WI38 (cell line): ENCODE measurements at regions not wholly inside any gene's neighbourhood (a gene's known extent, or its start where the extent isn't known, plus 50 kb on each side); places are given as distances from the start of the nearest gene placed in this dataset.

ENCODE experiments used
- H3K4me3 ChIP-seq: 2 replicates; pipeline ENCODE4 v1.5.1; 2011; ENCODE audit warnings: low read depth, mild to moderate bottlenecking, control low read depth, low read length
- TF ChIP-seq, protein P1 (sequence below): IDR thresholded peaks from 2 replicates; pipeline ENCODE4 v1.5.1; 2012; ENCODE audit warnings: low read depth, mild to moderate bottlenecking, control low read depth, low read length

DNA sequence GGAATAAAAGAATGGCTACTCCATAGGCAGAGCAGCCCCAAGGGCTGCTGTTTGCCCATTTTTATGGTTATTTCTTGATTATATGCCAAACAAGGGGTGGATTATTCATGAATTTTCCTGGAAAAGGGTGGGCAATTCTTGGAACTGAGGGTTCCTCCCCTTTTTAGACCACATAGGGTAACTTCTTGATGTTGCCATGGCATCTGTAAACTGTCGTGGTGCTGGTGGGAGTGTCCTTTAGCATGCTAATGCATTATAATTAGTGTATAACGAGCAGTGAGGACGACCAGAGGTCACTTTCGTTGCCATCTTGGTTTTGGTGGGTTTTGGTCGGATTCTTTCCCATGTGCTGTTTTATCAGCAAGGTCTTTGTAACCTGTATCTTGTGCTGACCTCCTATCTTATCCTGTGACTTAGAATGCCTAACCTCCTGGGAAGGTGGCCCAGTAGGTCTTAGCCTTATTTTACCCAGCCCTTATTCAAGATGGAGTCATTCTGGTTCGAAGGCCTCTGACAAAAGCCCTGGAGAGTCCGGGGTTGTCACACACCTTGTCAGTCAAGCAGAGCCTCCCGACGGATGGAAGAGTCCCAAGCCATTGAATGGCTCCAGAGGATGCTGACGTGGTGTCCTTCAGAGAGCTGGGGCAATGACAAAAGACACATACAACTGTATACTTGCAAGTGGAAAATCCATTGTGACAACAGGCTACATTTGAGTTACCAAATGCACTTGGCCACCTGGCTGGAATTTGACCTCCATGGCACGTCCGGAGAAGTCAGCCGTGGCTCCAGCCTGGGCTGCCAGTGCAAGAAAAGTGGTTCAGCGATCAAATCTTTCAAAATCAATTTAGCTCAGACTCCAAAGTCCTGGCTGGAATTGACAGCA is 67.1 kb upstream of the CLINT1 start:
- no peak overlapping the region for H3K4me3 ChIP-seq
- TF ChIP-seq, protein P1, sequence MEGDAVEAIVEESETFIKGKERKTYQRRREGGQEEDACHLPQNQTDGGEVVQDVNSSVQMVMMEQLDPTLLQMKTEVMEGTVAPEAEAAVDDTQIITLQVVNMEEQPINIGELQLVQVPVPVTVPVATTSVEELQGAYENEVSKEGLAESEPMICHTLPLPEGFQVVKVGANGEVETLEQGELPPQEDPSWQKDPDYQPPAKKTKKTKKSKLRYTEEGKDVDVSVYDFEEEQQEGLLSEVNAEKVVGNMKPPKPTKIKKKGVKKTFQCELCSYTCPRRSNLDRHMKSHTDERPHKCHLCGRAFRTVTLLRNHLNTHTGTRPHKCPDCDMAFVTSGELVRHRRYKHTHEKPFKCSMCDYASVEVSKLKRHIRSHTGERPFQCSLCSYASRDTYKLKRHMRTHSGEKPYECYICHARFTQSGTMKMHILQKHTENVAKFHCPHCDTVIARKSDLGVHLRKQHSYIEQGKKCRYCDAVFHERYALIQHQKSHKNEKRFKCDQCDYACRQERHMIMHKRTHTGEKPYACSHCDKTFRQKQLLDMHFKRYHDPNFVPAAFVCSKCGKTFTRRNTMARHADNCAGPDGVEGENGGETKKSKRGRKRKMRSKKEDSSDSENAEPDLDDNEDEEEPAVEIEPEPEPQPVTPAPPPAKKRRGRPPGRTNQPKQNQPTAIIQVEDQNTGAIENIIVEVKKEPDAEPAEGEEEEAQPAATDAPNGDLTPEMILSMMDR, result no peak

DNA sequence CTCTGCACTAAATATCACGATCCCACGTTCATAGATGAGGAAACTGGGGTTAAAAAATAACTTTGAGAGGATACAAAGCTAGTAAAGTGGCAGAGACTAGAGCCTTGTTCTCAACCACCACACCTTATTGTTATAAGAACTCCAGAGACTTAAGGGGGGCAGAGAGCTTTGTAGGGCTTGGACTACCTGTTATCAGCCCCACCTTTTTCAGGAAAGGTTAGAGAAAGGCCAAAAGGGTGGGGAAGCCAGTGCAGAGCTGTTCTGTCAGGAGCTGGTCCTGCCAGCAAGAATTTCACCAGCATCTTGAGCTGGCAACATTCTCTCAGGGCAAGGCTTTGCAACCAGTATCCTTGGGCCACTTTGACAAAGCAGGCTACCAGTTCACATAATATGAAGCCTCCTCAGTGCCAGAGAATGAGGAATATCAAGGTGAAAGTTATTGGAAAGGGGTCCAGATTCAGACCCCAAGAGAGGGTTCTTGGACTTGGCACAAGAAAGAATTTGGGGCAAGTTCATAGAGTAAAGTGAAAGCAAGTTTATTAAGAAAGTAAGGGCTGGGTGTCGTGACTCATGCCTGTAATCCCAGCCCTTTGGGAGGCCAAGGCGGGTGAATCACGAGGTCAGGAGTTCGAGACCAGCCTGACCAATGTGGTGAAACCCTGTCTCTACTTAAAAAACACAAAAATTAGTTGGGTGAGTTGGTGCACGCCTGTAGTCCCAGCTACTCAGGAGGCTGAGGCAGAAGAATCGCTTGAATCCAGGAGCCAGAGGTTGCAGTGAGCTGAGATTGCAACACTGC is 66.2 kb upstream of the CLINT1 start:
- TF ChIP-seq, protein P1, result no peak
- no peak overlapping the region for H3K4me3 ChIP-seq

DNA sequence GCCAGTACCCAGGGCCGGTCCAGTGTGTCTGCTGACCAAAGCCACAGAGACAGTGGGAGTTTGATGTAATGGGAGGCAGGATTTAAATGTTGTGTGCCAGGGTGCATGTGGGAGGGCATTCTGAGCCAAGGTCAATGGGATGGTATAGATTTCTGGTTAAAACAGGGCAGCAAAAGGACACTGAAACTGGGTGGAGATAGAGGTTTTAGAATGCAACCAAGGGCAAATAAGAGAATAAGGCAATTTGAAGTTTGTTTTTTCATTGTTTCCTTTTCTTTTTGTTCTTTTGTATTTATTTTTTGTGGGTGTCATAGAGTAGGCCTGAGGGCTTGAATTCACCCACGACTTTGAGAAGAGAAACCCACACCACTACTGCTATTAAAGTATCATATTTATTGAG is 65.5 kb upstream of the CLINT1 start:
- H3K4me3 ChIP-seq, result no peak overlapping the region
- TF ChIP-seq, protein P1, result no peak

DNA sequence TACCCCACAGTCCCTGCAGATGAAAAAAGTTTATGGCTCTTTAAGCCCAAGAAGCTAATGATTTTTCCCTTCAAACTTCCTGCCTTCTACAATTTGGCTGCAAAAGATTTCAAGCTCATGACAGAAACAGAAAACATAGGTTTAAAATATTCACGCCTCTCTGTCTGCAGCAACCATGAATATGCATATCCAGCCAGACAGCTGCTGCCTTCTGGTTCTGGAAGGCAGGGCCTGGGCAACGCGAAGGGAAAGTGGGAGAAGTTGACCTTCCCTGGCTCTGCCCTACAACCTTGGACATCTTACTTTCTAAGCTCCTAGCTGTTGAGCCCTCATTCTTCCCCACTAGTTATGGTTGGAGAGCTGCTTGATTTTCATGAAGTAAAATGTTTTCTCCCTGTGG is 64.8 kb upstream of the CLINT1 start:
- H3K4me3 ChIP-seq, result no peak overlapping the region

DNA sequence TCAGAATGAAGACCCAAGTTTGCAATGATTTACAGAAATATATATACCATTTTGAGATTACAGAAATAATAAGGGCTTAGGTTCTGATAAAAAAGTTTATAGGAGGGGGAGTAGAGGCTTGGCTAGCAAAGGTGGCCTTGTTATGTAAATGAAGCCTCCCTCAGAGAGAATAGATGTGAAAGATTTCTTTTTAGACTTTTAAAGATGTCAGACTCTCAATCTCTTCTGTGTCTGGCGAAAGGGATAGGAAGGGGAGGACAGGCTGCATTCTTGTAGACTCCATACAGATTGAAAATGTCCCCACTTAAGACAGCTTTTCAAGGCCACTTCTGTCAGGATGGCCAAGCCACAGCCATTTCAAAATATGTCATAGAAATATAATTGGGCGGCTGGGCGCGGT is 63.1 kb upstream of the CLINT1 start:
- TF ChIP-seq, protein P1, result no peak
- no peak overlapping the region for H3K4me3 ChIP-seq

More for the DNA sequence above, 64.8 kb upstream of the CLINT1 start:
- TF ChIP-seq, protein P1, result no peak

DNA sequence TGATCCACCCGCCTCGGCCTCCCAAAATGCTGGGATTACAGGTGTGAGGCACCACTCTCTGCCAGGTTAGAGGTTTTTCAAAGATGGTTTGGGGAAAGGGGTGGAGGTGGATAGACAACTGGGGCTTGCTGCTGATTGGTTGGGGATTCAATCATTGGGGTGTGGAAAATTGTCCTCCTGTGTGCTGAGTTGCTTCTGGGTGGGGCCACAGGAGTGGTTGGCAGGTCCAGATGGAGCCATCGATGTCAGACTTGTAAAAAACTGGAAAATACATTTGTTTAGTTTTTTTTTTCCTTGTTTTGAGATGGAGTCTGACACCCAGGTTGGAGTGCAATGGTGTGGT is 61.9 kb upstream of the CLINT1 start:
- no peak overlapping the region for H3K4me3 ChIP-seq
- TF ChIP-seq, protein P1, result no peak
